ENCODE measurements at regions not wholly inside any gene's neighbourhood (a gene's known extent, or its start where the extent isn't known, plus 50 kb on each side); places are given as distances from the start of the nearest gene placed in this dataset.

GRCh38 chr10:109253306-109253705 lies 670.0 kb downstream of the XPNPEP1 start (continued):
- TF ChIP-seq CHD7 (IDR thresholded peaks at IDR 0.05; ENCODE audit: insufficient replicate concordance, low read length): no peak
- no peak for TF ChIP-seq MAFK (IDR thresholded peaks at IDR 0.05; ENCODE audit: low read depth, low read length)
- no peak for TF ChIP-seq CHD1 (IDR thresholded peaks at IDR 0.05; ENCODE audit: low read depth, low read length)
- TF ChIP-seq SRF (IDR thresholded peaks at IDR 0.05; ENCODE audit: low read depth, low read length): no peak
- no peak for TF ChIP-seq RAD21 (IDR thresholded peaks at IDR 0.05 in 1 of 2, conservative IDR thresholded peaks at IDR 0.05 in 1 of 2; ENCODE audit: low read depth in 2 of 2, low read length in 2 of 2)
